ENCODE measurements at regions not wholly inside any gene's neighbourhood (a gene's known extent, or its start where the extent isn't known, plus 50 kb on each side); places are given as distances from the start of the nearest gene placed in this dataset.
"Not testable (repeated sequence)": the region's sequence is repeated elsewhere in the genome, so short reads cannot be mapped to it uniquely, and the experiment has no call there.

GRCh38 chrX:25646156-25646555 is 492.0 kb upstream of the MAGEB18 start:
- no peak for DNase-seq

DNA sequence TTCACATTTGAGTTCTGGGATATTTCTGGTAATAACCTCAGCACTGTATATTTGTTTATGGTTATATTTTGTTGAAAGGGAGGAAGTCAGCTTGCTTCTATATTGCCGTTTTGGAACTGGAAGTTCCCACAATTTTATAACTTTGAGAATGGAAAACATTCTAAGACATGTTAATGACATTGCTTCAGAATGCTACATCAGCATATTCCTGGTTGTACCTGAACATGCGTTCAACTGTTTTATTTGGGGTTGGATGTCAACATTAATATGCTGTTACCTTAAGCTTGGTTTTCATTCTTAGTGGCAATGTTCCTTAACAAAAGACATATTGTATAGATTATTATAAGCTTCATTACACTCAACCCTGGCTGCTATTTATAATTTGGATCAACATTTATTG is 489.4 kb upstream of the MAGEB18 start:
- DNase-seq: no peak

- no peak for DNase-seq
These were observed 487.8 kb upstream of the MAGEB18 start for GRCh38 chrX:25650216-25650820.

DNA sequence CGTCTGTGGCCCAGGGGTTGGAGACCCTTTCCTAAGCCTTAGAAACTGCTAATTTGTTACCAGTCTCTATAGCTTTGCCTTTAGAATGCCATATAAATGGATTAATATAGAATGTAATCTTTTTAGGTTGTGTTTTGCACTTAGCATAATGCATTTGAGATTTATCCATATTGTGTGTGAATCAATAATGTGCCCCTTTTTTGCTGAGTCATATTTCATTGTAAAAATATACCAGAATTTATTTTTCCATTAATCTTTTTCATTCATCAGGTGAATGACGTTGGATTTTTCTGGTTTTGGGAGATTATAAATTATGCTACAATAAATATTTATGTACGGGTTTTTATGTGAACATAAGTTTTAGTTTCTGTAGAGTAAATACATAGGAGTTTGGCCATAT is 478.8 kb upstream of the MAGEB18 start:
- no peak for DNase-seq

GRCh38 chrX:25663701-25664100 is 474.4 kb upstream of the MAGEB18 start:
- DNase-seq: no peak

GRCh38 chrX:25665431-25665830 is 472.7 kb upstream of the MAGEB18 start:
- DNase-seq: no peak

- no peak for DNase-seq
These were observed 470.5 kb upstream of the MAGEB18 start for GRCh38 chrX:25667681-25668080.

DNA sequence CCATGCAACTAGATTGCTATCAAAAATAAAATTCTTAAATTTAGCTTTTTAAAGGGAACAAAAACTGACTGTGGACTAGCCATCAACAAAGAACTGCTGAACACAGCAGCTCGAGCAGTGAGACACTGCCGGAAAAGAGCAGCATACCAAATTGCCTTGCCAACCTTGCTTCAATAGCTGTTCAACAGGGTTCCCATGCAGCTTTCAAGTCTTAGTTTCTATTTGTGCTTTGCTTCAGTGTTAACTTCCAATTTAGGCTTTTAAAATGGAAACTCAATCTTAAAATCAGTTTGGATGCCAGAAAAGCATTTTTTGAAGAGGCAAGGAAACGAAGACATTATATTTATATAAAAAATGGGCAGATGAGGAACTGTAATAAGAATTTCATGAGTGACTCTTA is 463.4 kb upstream of the MAGEB18 start:
- no peak for DNase-seq

DNA sequence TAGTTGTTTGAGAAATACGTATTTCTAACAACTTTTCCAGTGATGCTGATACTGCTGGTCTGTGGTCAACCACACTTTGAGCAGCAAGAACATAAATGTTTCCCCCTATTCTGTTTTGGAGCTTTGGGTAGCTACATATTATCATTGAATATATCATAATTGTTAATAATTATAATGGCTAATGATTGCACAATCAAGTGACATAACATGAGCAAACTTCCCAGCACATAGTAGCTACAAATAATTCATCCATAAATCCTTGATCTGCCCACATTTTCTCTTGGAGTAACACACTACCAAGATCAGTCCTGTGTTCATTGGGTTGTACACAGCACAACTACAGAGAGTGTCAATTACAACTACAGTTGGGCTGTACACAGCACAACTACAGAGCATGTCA is 436.3 kb upstream of the MAGEB18 start:
- DNase-seq: no peak

- no peak for DNase-seq
These were observed 421.0 kb upstream of the MAGEB18 start for GRCh38 chrX:25717122-25717521.

GRCh38 chrX:25721564-25721963 is 416.6 kb upstream of the MAGEB18 start:
- peak; percentile 7 for DNase-seq

DNA sequence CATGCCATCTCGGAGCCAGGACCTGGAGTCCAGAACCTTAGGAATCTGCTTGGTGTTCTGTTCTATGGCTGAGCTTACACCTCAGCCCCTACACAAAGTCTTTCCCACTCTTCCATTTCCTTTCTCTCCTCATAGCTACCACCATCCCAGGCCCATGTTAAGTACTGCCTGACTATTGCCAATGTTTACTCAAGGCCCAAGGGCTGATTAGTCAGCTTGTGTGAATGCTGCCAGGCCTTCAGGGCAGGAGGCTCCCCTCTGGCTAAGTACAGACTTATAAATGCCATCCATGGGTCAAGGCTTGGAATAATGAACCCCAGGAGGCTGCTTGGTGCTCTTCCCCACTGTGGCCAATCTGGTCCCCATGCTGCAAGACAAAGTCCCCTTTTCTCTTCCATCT is 411.6 kb upstream of the MAGEB18 start:
- no peak for DNase-seq

GRCh38 chrX:25733148-25733547 is 405.0 kb upstream of the MAGEB18 start:
- no peak for DNase-seq

DNA sequence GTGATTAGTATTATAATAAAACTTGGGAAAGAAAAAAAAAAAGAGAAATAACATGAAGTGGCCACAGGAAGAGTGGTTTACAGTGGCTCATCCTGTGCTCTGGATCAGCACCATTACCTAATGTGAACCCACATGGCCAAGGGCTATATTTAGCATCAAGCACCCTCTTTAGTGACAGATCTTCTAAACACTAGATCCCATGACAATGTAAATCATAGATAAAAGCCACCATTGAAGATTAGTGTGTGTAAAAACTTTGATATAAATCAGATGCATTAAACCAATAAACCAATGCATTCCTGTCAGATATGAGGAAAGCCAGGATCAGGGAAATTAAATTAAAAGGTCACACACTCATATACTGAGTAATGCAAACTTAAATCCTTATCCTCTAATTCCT is 400.6 kb upstream of the MAGEB18 start:
- DNase-seq: no peak

- DNase-seq: no peak
These were observed 395.8 kb upstream of the MAGEB18 start for GRCh38 chrX:25742334-25742733.

DNA sequence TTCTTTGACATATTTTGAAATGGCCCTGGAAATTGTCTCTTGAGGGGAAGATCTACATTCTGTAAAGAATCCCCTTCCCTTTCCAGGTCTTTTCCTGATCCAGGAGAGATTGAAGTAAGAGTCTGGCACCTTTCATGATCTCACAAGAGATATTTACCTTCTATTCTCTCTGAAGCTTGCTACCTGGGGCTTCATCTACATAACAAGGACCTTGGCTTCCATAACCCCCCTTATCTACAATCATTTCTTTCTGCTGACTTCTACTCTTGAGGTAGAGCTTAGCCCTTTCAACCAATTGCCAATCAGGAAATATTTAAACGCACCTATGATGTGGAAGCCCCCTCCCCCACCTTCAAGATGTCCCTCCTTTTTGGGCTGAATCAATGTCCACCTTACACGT is 383.7 kb upstream of the MAGEB18 start:
- DNase-seq: no peak

DNA sequence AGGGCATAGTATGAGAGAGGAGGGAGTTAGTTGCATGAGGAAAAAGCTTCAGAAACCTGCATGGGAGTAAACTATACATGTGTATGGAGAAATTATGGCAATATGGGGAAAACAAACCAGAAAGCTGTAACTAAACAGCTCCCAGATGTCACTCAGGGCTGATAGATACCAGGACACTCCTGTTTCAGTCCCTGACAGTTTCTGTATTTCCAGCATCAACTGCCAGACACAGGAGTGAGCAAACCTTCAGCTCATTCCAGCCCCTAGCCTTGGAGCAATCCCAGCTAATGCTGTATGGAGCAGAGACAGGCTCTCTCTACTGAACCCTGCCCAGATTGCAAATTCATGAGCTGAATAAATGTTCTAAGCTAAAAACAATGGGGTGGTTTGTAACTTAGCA is 382.9 kb upstream of the MAGEB18 start:
- DNase-seq: no peak

DNA sequence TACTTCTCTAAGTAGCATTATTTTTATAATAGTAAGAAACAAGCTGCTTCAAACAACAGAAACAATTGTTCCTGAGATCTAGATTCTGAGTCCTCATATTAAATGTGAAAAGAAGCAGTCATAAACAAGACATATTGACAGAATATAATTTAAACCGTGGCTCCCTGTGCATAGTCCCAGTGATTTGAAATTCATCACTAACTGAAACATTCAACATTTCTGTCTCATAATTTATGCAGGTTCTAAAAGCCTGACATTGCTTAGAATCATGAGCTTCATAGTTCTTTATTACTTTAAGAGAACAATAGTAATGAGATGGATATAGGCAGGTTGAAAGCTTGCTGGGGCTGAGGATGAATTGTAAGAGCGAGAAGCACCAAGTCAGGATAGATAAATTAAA is 375.5 kb upstream of the MAGEB18 start:
- DNase-seq: no peak

DNA sequence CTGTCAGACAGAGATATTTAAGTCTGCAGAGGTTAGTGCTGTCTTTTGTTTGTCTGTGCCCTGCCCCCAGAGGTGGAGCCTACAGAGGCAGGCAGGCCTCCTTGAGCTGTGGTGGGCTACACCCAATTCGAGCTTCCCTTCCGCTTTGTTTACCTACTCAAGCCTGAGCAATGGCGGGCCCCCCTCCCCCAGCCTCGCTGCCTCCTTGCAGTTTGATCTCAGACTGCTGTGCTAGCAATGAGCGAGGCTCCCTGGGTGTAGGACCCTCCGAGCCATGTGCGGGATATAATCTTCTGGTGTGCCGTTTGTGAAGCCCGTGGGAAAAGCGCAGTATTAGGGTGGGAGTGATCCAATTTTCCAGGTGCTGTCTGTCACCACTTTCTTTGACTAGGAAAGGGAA is 366.3 kb upstream of the MAGEB18 start:
- not testable (repeated sequence) for DNase-seq

DNA sequence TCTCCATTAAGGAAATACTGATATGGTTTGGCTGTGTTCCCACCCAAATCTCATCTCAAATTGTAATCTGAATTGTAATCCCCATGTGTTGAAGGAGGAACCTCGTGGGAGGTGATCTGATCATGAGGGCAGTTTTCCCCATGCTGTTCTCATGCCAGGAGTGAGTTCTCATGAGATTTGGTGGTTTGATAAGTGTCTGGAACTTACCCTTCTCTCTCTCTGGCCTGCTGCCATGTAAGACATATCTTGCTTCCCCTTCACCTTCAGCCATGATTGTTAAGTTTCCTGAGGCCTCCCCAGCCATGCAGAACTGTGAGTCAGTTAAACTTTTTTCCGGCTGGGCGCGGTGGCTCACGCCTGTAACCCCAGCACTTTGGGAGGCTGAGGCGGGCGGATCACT is 340.3 kb upstream of the MAGEB18 start:
- not testable (repeated sequence) for DNase-seq

DNA sequence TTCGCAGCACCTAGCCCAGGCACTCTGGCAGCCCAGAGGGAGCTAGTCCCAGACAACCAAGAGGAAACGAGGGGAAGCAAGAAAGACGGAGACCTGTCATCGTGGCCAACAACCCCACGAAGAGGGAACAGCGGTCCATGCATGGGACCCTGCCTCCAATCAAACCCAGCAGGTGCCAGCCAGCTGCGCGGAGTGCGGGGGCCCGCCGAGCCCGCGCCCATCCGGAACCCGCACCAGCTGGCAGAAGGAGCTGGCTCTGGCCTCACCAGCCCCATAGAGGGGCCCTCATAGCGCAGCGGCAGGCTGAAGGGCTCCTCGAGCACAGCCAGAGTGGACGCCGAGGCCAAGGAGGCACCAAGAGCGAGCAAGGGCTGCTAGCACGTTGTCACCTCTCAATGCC is 332.4 kb upstream of the MAGEB18 start:
- DNase-seq: no peak

DNA sequence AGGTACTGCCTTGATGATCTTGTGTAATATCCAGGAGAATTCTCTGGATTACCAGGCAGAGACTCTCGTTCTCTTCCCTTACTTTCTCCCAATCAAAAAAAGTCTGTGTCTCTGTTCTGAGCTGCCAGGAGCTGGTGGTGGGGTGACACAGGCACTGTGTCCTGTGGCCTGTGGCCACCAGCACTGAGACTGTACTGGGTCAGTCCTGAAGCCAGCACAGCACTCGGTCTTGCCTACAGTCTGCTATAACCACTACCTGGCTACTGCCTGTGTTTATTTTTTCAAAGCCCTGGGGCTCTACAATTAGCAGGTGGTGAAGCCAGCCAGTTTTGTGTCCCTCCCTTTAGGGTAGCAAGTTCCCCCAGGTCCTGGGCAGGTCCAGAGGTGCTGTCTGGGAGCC is 331.1 kb upstream of the MAGEB18 start:
- no peak for DNase-seq

GRCh38 chrX:25810202-25810601 is 327.9 kb upstream of the MAGEB18 start:
- DNase-seq: no peak

- no peak for DNase-seq
These were observed 318.3 kb upstream of the MAGEB18 start for GRCh38 chrX:25819879-25820278.

DNA sequence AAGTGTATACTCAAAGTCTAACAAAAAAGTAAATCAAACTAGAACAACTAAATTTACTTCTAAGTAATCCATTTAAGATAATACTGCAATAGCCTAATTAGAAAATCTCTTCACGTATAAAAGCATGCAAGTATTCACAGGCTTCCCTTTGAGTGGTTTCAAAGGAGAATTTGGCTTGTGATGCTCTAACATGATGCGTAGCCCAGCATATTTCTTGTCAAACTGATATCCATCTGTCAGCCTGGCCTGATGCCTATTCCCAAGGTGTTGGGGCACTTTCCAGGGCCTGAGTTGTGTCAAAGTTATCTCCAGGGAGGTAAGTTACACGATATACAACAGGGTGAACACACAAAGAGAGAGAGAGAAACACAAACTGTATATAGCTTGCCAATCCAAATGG is 287.0 kb upstream of the MAGEB18 start:
- DNase-seq: no peak

GRCh38 chrX:25853002-25853479 is 285.1 kb upstream of the MAGEB18 start:
- DNase-seq: no peak
